ENCODE measurements at regions not wholly inside any gene's neighbourhood (a gene's known extent, or its start where the extent isn't known, plus 50 kb on each side); places are given as distances from the start of the nearest gene placed in this dataset.

DNA sequence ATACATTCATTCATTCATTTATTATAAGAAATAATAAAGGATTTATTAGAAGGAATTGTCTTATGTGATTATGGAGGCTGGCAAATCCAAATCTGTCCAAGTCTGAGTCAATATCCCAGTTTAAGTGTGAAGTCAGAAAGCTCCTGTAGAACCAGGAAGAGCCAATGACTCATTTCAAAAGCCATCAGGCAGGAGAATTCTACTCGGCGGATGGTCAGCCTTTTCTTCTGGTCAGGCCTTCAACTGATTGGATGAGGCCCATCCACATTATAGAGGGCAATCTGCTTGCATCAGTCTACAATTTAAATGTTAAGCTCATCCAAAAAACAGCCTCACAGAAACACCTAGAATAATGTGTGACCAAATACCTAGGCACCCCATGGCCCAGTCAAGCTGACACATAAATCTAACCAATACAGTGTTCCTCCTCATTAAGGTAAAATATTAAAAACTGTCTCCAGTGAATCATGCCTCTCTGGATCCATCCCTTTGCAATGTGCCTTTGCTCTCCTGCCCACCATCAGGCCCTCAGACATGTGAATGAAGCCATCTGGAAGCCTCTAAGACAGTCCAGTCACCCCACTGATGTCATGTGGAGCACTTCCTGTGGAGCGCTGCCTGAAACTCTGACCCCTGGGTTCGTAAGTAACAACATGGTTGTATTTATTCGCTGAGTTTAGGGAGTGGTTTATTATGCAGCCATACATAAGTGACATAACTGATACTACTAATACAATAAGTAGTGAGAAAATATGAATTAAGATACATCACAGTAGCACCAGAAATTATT is 69.2 kb upstream of the WSB1 start:
- H3K27ac ChIP-seq, result no peak overlapping the region
- no peaks in the 10 kb centered on the region for H3K4me1 ChIP-seq
- H3K9me3 ChIP-seq, result no peaks in the 10 kb centered on the region
- no peaks in the 10 kb centered on the region for H3K27me3 ChIP-seq
- TF ChIP-seq POLR2A (IDR thresholded peaks at IDR 0.05) (no peak), EP300 (IDR thresholded peaks at IDR 0.05) (no peak), POLR2AphosphoS5 (IDR thresholded peaks at IDR 0.05) (no peak), CTCF (IDR thresholded peaks at IDR 0.05) (no peak)
- no peak for DNase-seq (ENCODE audit: low spot score in 2 of 2)
- no peaks in the 10 kb centered on the region for H3K36me3 ChIP-seq
- no peak overlapping the region for H3K4me3 ChIP-seq
- WGBS, result 74% methylated on average over 5 of the region's 5 CpGs

GRCh38 chr17:27226611-27227230 is 67.2 kb upstream of the WSB1 start:
- no peak for DNase-seq (ENCODE audit: low spot score in 2 of 2)
- Histone ChIP-seq H3K9me3 (no peaks in the 10 kb centered on the region), H3K4me3 (no peak overlapping the region), H3K36me3 (no peaks in the 10 kb centered on the region), H3K4me1 (no peaks in the 10 kb centered on the region), H3K27ac (no peak overlapping the region), H3K27me3 (no peaks in the 10 kb centered on the region)
- TF ChIP-seq EP300 (IDR thresholded peaks at IDR 0.05), result no peak
- no peak for TF ChIP-seq CTCF (IDR thresholded peaks at IDR 0.05)
- no peak for TF ChIP-seq POLR2AphosphoS5 (IDR thresholded peaks at IDR 0.05)
- TF ChIP-seq POLR2A (IDR thresholded peaks at IDR 0.05), result no peak
- WGBS, result 83% methylated on average over 4 of the region's 4 CpGs

GRCh38 chr17:27230996-27231395 is 62.9 kb upstream of the WSB1 start:
- no peak for TF ChIP-seq EP300 (IDR thresholded peaks at IDR 0.05)
- no peak for TF ChIP-seq CTCF (IDR thresholded peaks at IDR 0.05)
- TF ChIP-seq POLR2A (IDR thresholded peaks at IDR 0.05), result no peak
- no peak for TF ChIP-seq POLR2AphosphoS5 (IDR thresholded peaks at IDR 0.05)
- H3K4me3 ChIP-seq, result no peak overlapping the region
- no peak overlapping the region for H3K27ac ChIP-seq
- no peaks in the 10 kb centered on the region for H3K27me3 ChIP-seq
- H3K4me1 ChIP-seq, result no peaks in the 10 kb centered on the region
- no peak for DNase-seq (ENCODE audit: low spot score in 2 of 2)
- 68% methylated on average over 8 of the region's 8 CpGs for WGBS
- H3K9me3 ChIP-seq, result no peaks in the 10 kb centered on the region
- H3K36me3 ChIP-seq, result no peaks in the 10 kb centered on the region

DNA sequence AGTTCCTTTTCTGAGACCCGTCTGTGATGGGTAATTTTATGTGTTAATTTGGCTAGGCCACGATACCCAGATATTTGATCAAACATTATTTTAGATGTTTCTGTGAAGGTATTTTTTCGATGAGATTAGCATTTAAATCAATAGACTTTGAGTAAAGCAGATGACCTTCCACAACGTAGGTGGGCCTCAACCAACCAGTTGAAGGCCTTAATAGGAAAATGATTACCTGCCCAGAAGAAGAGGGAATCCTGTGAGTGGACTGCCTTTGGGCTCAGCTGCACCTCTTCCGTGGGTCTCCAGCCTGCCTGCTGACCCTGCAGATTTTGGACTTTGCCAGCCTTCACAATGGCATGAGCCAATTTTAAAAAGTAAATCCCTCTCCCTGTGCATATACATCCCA is 61.6 kb upstream of the WSB1 start:
- no peak overlapping the region for H3K4me3 ChIP-seq
- H3K4me1 ChIP-seq, result no peaks in the 10 kb centered on the region
- no peaks in the 10 kb centered on the region for H3K36me3 ChIP-seq
- 96% methylated on average over 5 of the region's 5 CpGs for WGBS
- no peak overlapping the region for H3K27ac ChIP-seq
- H3K27me3 ChIP-seq, result no peaks in the 10 kb centered on the region
- no peaks in the 10 kb centered on the region for H3K9me3 ChIP-seq
- DNase-seq (ENCODE audit: low spot score in 2 of 2), result no peak
- TF ChIP-seq CTCF (IDR thresholded peaks at IDR 0.05) (no peak), POLR2AphosphoS5 (IDR thresholded peaks at IDR 0.05) (no peak), POLR2A (IDR thresholded peaks at IDR 0.05) (no peak)

GRCh38 chr17:27233059-27233458 is 60.9 kb upstream of the WSB1 start:
- WGBS, result 85% methylated on average over 3 of the region's 3 CpGs
- no peak for DNase-seq (ENCODE audit: low spot score in 2 of 2)
- Histone ChIP-seq H3K4me3 (no peak overlapping the region), H3K27me3 (no peaks in the 10 kb centered on the region), H3K27ac (no peak overlapping the region), H3K9me3 (no peaks in the 10 kb centered on the region), H3K4me1 (no peaks in the 10 kb centered on the region), H3K36me3 (no peaks in the 10 kb centered on the region)
- no peak for TF ChIP-seq POLR2AphosphoS5 (IDR thresholded peaks at IDR 0.05)
- TF ChIP-seq CTCF (IDR thresholded peaks at IDR 0.05), result no peak
- no peak for TF ChIP-seq EP300 (IDR thresholded peaks at IDR 0.05)
- no peak for TF ChIP-seq POLR2A (IDR thresholded peaks at IDR 0.05)
